ENCODE measurements at regions not wholly inside any gene's neighbourhood (a gene's known extent, or its start where the extent isn't known, plus 50 kb on each side); places are given as distances from the start of the nearest gene placed in this dataset.
A peak's percentile ranks its signal among the peaks of the same experiment; 100 is the strongest.

- peaks cover 34% of the 10 kb centered on the region for H3K9me3 ChIP-seq
- no peaks in the 10 kb centered on the region for H3K27me3 ChIP-seq
- H3K4me3 ChIP-seq = no peak overlapping the region
- no peaks in the 10 kb centered on the region for H3K36me3 ChIP-seq
- peak; percentile 47 for DNase-seq
Observed at GRCh38 chr5:171571663-171572062, 152.2 kb downstream of the FGF18 start.

- Histone ChIP-seq H3K4me3 (no peak overlapping the region), H3K9me3 (peaks cover 28% of the 10 kb centered on the region), H3K27me3 (no peaks in the 10 kb centered on the region), H3K36me3 (no peaks in the 10 kb centered on the region)
- DNase-seq = no peak
Observed at GRCh38 chr5:171573021-171573420, 153.6 kb downstream of the FGF18 start.

- Histone ChIP-seq H3K36me3 (no peaks in the 10 kb centered on the region), H3K9me3 (peaks cover 25% of the 10 kb centered on the region), H3K27me3 (no peaks in the 10 kb centered on the region), H3K4me3 (no peak overlapping the region)
- no peak for DNase-seq
Observed at GRCh38 chr5:171573451-171574225, 154.2 kb downstream of the FGF18 start.

GRCh38 chr5:171574376-171574775 lies 154.9 kb downstream of the FGF18 start:
- Histone ChIP-seq H3K36me3 (no peaks in the 10 kb centered on the region), H3K27me3 (no peaks in the 10 kb centered on the region), H3K9me3 (peaks cover 19% of the 10 kb centered on the region), H3K4me3 (no peak overlapping the region)
- DNase-seq = peak; percentile 65

- no peaks in the 10 kb centered on the region for H3K27me3 ChIP-seq
- H3K36me3 ChIP-seq = no peaks in the 10 kb centered on the region
- H3K4me3 ChIP-seq = no peak overlapping the region
- no peak for DNase-seq
- peaks cover 9% of the 10 kb centered on the region for H3K9me3 ChIP-seq
Observed at GRCh38 chr5:171575386-171575785, 155.9 kb downstream of the FGF18 start.

GRCh38 chr5:171575808-171576207 lies 156.4 kb downstream of the FGF18 start:
- no peak for DNase-seq
- no peaks in the 10 kb centered on the region for H3K27me3 ChIP-seq
- no peaks in the 10 kb centered on the region for H3K36me3 ChIP-seq
- H3K9me3 ChIP-seq = peaks cover 5% of the 10 kb centered on the region
- no peak overlapping the region for H3K4me3 ChIP-seq

- Histone ChIP-seq H3K36me3 (no peaks in the 10 kb centered on the region), H3K27me3 (no peaks in the 10 kb centered on the region), H3K9me3 (0 out of 2 replicates have a peak, but pooled peaks cover 2% of the 10 kb centered on the region), H3K4me3 (no peak overlapping the region)
- no peak for DNase-seq
Observed at GRCh38 chr5:171577042-171577758, 157.8 kb downstream of the FGF18 start.

- Histone ChIP-seq H3K27me3 (no peaks in the 10 kb centered on the region), H3K4me3 (no peak overlapping the region), H3K9me3 (0 out of 2 replicates have a peak, but pooled peaks cover 2% of the 10 kb centered on the region), H3K36me3 (no peaks in the 10 kb centered on the region)
- DNase-seq = peak; percentile 90
Observed at GRCh38 chr5:171578049-171578828, 158.8 kb downstream of the FGF18 start.

GRCh38 chr5:171578829-171579491 lies 159.5 kb downstream of the FGF18 start:
- no peaks in the 10 kb centered on the region for H3K27me3 ChIP-seq
- no peak overlapping the region for H3K4me3 ChIP-seq

GRCh38 chr5:171579976-171580411 lies 160.5 kb downstream of the FGF18 start:
- no peak overlapping the region for H3K4me3 ChIP-seq
- no peaks in the 10 kb centered on the region for H3K36me3 ChIP-seq
- DNase-seq = peak; percentile 70
- H3K9me3 ChIP-seq = 0 out of 2 replicates have a peak, but pooled peaks cover 2% of the 10 kb centered on the region
- H3K27me3 ChIP-seq = no peaks in the 10 kb centered on the region

More at GRCh38 chr5:171578829-171579491, 159.5 kb downstream of the FGF18 start:
- Histone ChIP-seq H3K9me3 (0 out of 2 replicates have a peak, but pooled peaks cover 2% of the 10 kb centered on the region), H3K36me3 (no peaks in the 10 kb centered on the region)
- DNase-seq = no peak

GRCh38 chr5:171580502-171581265 lies 161.2 kb downstream of the FGF18 start:
- peak; percentile 86 for DNase-seq
- Histone ChIP-seq H3K36me3 (no peaks in the 10 kb centered on the region), H3K27me3 (no peaks in the 10 kb centered on the region), H3K4me3 (no peak overlapping the region), H3K9me3 (0 out of 2 replicates have a peak, but pooled peaks cover 2% of the 10 kb centered on the region)

- H3K36me3 ChIP-seq = no peaks in the 10 kb centered on the region
- no peak overlapping the region for H3K4me3 ChIP-seq
- peak; percentile 52 for DNase-seq
- no peaks in the 10 kb centered on the region for H3K27me3 ChIP-seq
- no peaks in the 10 kb centered on the region for H3K9me3 ChIP-seq
Observed at GRCh38 chr5:171581781-171582180, 162.3 kb downstream of the FGF18 start.

GRCh38 chr5:171582849-171583248 lies 163.4 kb downstream of the FGF18 start:
- H3K9me3 ChIP-seq = no peaks in the 10 kb centered on the region
- H3K36me3 ChIP-seq = no peaks in the 10 kb centered on the region
- no peaks in the 10 kb centered on the region for H3K27me3 ChIP-seq
- no peak overlapping the region for H3K4me3 ChIP-seq
- DNase-seq = no peak

GRCh38 chr5:171585981-171586380 lies 166.5 kb downstream of the FGF18 start:
- no peaks in the 10 kb centered on the region for H3K9me3 ChIP-seq
- no peak overlapping the region for H3K4me3 ChIP-seq
- H3K27me3 ChIP-seq = no peaks in the 10 kb centered on the region
- no peak for DNase-seq
- no peaks in the 10 kb centered on the region for H3K36me3 ChIP-seq

GRCh38 chr5:171586436-171586835 lies 167.0 kb downstream of the FGF18 start:
- Histone ChIP-seq H3K4me3 (no peak overlapping the region), H3K27me3 (no peaks in the 10 kb centered on the region), H3K9me3 (no peaks in the 10 kb centered on the region), H3K36me3 (no peaks in the 10 kb centered on the region)
- DNase-seq = peak; percentile 74

- H3K4me3 ChIP-seq = no peak overlapping the region
- no peaks in the 10 kb centered on the region for H3K36me3 ChIP-seq
- DNase-seq = no peak
- H3K9me3 ChIP-seq = peaks cover under 1% of the 10 kb centered on the region; the same call in 1 of the 2 replicates
- no peaks in the 10 kb centered on the region for H3K27me3 ChIP-seq
Observed at GRCh38 chr5:171588046-171588445, 168.6 kb downstream of the FGF18 start.
